ENCODE measurements at regions not wholly inside any gene's neighbourhood (a gene's known extent, or its start where the extent isn't known, plus 50 kb on each side); places are given as distances from the start of the nearest gene placed in this dataset.

GRCh38 chr19:32131005-32131404 is 214.4 kb upstream of the ZNF507 start:
- Mint-ChIP-seq H3K36me3 (ENCODE audit: low read depth) (no peaks in the 10 kb centered on the region), H3K27me3 (ENCODE audit: low read depth) (no peaks in the 10 kb centered on the region), H3K9me3 (ENCODE audit: low read depth) (peaks cover 6% of the 10 kb centered on the region), H3K4me3 (ENCODE audit: unreplicated experiment) (no peak overlapping the region), H3K4me1 (ENCODE audit: low read depth) (no peaks in the 10 kb centered on the region), H3K27ac (ENCODE audit: unreplicated experiment) (no peak overlapping the region)
- no peak for DNase-seq (ENCODE audit: low spot score)
- no peak for TF ChIP-seq CTCF (IDR thresholded peaks at IDR 0.05)

DNA sequence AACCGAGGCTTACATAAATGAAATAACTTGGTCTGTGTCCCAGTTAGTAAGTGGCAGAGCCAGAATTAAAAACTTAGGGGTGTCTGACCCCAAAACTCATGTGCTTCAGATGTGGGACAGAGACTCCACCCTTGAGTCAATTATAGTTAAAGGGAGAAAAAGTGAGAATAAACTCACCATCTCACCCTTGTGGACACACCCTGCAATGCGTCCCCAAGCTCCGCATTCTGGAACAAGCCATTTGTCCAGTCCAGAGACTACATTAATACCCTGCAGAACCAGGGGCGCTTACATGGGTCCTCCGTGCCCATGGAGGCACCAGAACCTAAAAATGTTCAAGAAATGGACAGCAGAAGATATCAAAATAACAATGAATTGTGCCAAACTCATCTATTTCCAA is 207.0 kb upstream of the ZNF507 start:
- Mint-ChIP-seq H3K36me3 (ENCODE audit: low read depth) (no peaks in the 10 kb centered on the region), H3K27ac (ENCODE audit: unreplicated experiment) (no peak overlapping the region), H3K4me1 (ENCODE audit: low read depth) (no peaks in the 10 kb centered on the region), H3K27me3 (ENCODE audit: low read depth) (no peaks in the 10 kb centered on the region), H3K9me3 (ENCODE audit: low read depth) (peaks cover 4% of the 10 kb centered on the region), H3K4me3 (ENCODE audit: unreplicated experiment) (no peak overlapping the region)
- no peak for TF ChIP-seq CTCF (IDR thresholded peaks at IDR 0.05)
- DNase-seq (ENCODE audit: low spot score): no peak

DNA sequence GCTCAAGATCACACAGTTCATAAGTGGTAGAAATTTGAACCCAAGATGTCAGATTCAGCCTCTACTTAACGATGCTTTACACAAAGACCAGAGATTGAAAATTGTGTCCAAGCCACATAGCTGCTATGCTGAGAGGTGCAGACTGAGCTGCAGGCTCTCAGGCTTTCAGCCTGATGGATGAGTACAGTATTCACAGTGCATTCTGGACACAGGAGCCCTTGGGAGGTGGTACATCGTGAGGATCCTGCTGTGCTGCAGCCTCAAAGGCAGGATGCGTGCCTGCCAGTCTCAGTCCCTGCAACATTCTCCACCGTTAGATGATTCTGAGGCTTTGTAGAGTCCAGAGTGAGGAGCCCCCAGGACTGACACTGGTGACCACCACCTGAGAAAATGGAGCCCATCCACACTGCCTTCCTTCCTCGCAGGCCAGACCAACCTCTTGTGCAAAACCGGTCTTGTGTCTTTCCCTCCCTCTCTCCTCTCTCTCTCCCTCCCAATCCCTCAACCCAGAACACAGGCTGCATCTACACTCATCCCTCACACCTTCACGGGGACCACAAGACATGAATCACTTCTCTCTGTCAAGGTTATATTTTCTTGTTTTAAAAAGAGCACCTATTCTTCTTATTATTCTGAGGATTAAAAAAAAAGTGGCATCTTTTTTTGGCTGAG is 203.4 kb upstream of the ZNF507 start:
- TF ChIP-seq CTCF (IDR thresholded peaks at IDR 0.05): no peak
- H3K4me3 Mint-ChIP-seq (ENCODE audit: unreplicated experiment): no peak overlapping the region
- no peaks in the 10 kb centered on the region for H3K4me1 Mint-ChIP-seq (ENCODE audit: low read depth)
- no peak for DNase-seq (ENCODE audit: low spot score)
- no peaks in the 10 kb centered on the region for H3K36me3 Mint-ChIP-seq (ENCODE audit: low read depth)
- no peaks in the 10 kb centered on the region for H3K27me3 Mint-ChIP-seq (ENCODE audit: low read depth)
- no peak overlapping the region for H3K27ac Mint-ChIP-seq (ENCODE audit: unreplicated experiment)
- peaks cover 11% of the 10 kb centered on the region for H3K9me3 Mint-ChIP-seq (ENCODE audit: low read depth)

GRCh38 chr19:32146664-32147063 is 198.7 kb upstream of the ZNF507 start:
- no peak for TF ChIP-seq CTCF (IDR thresholded peaks at IDR 0.05)
- Mint-ChIP-seq H3K27me3 (ENCODE audit: low read depth) (no peaks in the 10 kb centered on the region), H3K36me3 (ENCODE audit: low read depth) (no peaks in the 10 kb centered on the region), H3K4me3 (ENCODE audit: unreplicated experiment) (no peak overlapping the region), H3K9me3 (ENCODE audit: low read depth) (peaks cover 34% of the 10 kb centered on the region), H3K27ac (ENCODE audit: unreplicated experiment) (no peak overlapping the region), H3K4me1 (ENCODE audit: low read depth) (no peaks in the 10 kb centered on the region)
- no peak for DNase-seq (ENCODE audit: low spot score)

- TF ChIP-seq CTCF (IDR thresholded peaks at IDR 0.05): no peak
- no peak for DNase-seq (ENCODE audit: low spot score)
- no peaks in the 10 kb centered on the region for H3K27me3 Mint-ChIP-seq (ENCODE audit: low read depth)
- H3K4me3 Mint-ChIP-seq (ENCODE audit: unreplicated experiment): no peak overlapping the region
- no peaks in the 10 kb centered on the region for H3K36me3 Mint-ChIP-seq (ENCODE audit: low read depth)
- no peak overlapping the region for H3K27ac Mint-ChIP-seq (ENCODE audit: unreplicated experiment)
- peaks cover 34% of the 10 kb centered on the region for H3K9me3 Mint-ChIP-seq (ENCODE audit: low read depth)
- no peaks in the 10 kb centered on the region for H3K4me1 Mint-ChIP-seq (ENCODE audit: low read depth)
These were observed 194.8 kb upstream of the ZNF507 start for GRCh38 chr19:32150605-32151004.

All from chondrocyte (in vitro differentiated cells).